ENCODE measurements at regions not wholly inside any gene's neighbourhood (a gene's known extent, or its start where the extent isn't known, plus 50 kb on each side); places are given as distances from the start of the nearest gene placed in this dataset.

DNA sequence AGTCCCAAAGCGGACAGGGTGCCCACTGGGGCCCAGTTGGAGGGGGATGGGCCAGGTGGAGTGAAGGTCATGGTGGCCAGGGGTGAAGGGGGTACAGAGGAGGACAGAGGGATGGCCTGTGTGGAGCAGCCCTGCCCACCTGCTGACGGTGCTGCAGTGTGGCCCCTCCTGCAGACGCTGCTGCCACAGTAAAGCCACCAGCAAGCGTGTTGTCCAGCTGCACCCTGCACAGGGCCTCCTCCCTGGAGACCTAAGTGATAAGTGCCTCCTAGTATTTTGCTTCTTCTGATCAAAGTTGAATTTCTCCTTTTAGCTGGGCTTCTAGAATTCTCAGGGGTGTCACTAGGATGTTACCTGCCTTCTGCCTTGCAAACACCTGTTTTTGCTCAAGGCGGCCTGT lies 299.3 kb upstream of the IRX4 start:
- 94 to 100% methylated on average over 5 of the region's 5 CpGs for WGBS, 2 donors

GRCh38 chr5:2181557-2181956 lies 298.8 kb upstream of the IRX4 start:
- peak in 1 of 2 donors; percentile 68 for DNase-seq (ENCODE audit: low spot score in 2 of 2)
- TF ChIP-seq POLR2A (IDR thresholded peaks at IDR 0.05), result no peak
- no peak for TF ChIP-seq CTCF (IDR thresholded peaks at IDR 0.05)
- WGBS, 2 donors, result 95 to 96% methylated on average over 16 to 17 of the region's 17 CpGs
- H3K4me3 ChIP-seq (ENCODE audit: low read depth, poor library complexity, severe bottlenecking), result no peak overlapping the region
- intact Hi-C loops (cut with DNase I; ENCODE audit: low total_unique reads), result no loop called here

More for the DNA sequence above, 299.3 kb upstream of the IRX4 start:
- TF ChIP-seq POLR2A (IDR thresholded peaks at IDR 0.05), result no peak
- TF ChIP-seq CTCF (IDR thresholded peaks at IDR 0.05), result no peak
- DNase-seq (ENCODE audit: low spot score in 2 of 2), result no peak
- intact Hi-C loops (cut with DNase I; ENCODE audit: low total_unique reads), result no loop called here
- no peak overlapping the region for H3K4me3 ChIP-seq (ENCODE audit: low read depth, poor library complexity, severe bottlenecking)

DNA sequence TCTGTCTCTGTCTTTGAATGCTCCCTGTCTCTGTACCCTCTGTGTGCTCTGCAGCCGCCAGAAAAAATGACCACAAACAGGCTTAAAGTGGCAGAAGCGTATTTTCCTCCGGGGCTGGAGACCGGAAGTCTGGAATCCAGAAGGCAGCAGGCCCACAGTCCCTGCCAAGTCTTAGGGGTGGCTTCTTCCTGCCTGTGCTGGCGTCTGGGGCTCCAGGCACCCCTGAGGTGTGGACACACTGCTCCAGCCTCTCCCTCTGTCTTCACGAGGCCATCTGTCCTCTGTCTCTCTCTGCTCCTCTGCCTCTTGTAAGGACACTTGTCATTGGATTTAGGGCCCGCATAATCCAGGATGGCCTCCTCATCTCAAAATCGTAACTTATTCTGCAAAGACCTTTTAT lies 298.4 kb upstream of the IRX4 start:
- 63 to 69% methylated on average over 8 of the region's 8 CpGs for WGBS, 2 donors
- DNase-seq (ENCODE audit: low spot score in 2 of 2), result peak in 1 of 2 donors; percentile 57
- H3K4me3 ChIP-seq (ENCODE audit: low read depth, poor library complexity, severe bottlenecking), result no peak overlapping the region
- TF ChIP-seq CTCF (IDR thresholded peaks at IDR 0.05) (no peak), POLR2A (IDR thresholded peaks at IDR 0.05) (no peak)
- intact Hi-C loops (cut with DNase I; ENCODE audit: low total_unique reads), result no loop called here

DNA sequence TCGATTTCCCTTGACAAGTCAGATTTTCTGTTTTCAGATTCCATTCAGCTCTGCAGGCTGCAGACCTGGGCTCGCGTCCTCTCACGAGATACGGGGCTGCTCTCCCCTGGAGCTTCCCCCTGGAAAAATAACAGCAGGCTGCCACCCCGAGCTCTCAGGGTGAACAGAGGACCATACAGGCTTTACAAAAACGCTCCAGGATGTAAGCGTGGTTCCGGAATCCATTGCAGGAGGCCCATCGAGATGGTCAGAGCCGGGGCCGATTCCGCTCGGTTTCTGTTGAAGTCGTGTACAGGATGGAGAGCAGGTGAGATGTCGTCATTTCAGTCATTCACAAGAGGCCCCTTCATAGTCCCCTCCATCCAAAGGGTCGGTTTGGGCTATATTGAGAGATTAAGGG lies 297.7 kb upstream of the IRX4 start:
- H3K4me3 ChIP-seq (ENCODE audit: low read depth, poor library complexity, severe bottlenecking), result no peak overlapping the region
- intact Hi-C loops (cut with DNase I; ENCODE audit: low total_unique reads), result no loop called here
- TF ChIP-seq CTCF (IDR thresholded peaks at IDR 0.05), result no peak
- no peak for TF ChIP-seq POLR2A (IDR thresholded peaks at IDR 0.05)
- peak in 1 of 2 donors; percentile 82 for DNase-seq (ENCODE audit: low spot score in 2 of 2)
- 89 to 93% methylated on average over 17 of the region's 17 CpGs for WGBS, 2 donors

GRCh38 chr5:2179861-2180260 lies 297.1 kb upstream of the IRX4 start:
- TF ChIP-seq POLR2A (IDR thresholded peaks at IDR 0.05) (no peak), CTCF (IDR thresholded peaks at IDR 0.05) (no peak)
- H3K4me3 ChIP-seq (ENCODE audit: low read depth, poor library complexity, severe bottlenecking), result no peak overlapping the region
- 66 to 70% methylated on average over 22 to 23 of the region's 23 CpGs for WGBS, 2 donors
- DNase-seq (ENCODE audit: low spot score in 2 of 2), result peak in 1 of 2 donors; percentile 17
- intact Hi-C loops (cut with DNase I; ENCODE audit: low total_unique reads), result no loop called here

GRCh38 chr5:2178528-2178927 lies 295.8 kb upstream of the IRX4 start:
- WGBS, 2 donors, result 91 to 92% methylated on average over 9 to 12 of the region's 12 CpGs
- DNase-seq (ENCODE audit: low spot score in 2 of 2), result peak in 1 of 2 donors; percentile 79
- TF ChIP-seq CTCF (IDR thresholded peaks at IDR 0.05) (no peak), POLR2A (IDR thresholded peaks at IDR 0.05) (no peak)
- H3K4me3 ChIP-seq (ENCODE audit: low read depth, poor library complexity, severe bottlenecking), result no peak overlapping the region
- intact Hi-C loops (cut with DNase I; ENCODE audit: low total_unique reads), result no loop called here

All from lower leg skin (tissue), 4 donors.